Left lung (tissue), 4 donors: ENCODE measurements at regions not wholly inside any gene's neighbourhood (a gene's known extent, or its start where the extent isn't known, plus 50 kb on each side); places are given as distances from the start of the nearest gene placed in this dataset.

Experiments
- ATAC-seq: fragments of 200-7000 bp; cut with Tn5 transposase; one replicate; pipeline ENCODE4 v1.9.1; 2020; ENCODE audit warnings: moderate library complexity
- DNase-seq, 4 donors: peaks; one replicate each; pipeline ENCODE4 v3.0.0-alpha.2; 2013 to 2020
- H3K27ac ChIP-seq, 2 donors: fragments of 200-600 bp; sonication (generic) in 1 of 2; one replicate each; pipeline versions ENCODE4 v1.5.0 to v1.8.0; 2020 to 2021
- H3K27me3 ChIP-seq, 2 donors: fragments of 200-600 bp; sonication (generic) in 1 of 2; one replicate each; pipeline versions ENCODE4 v1.5.0 to v1.8.0; 2020 to 2021
- H3K36me3 ChIP-seq, 2 donors: fragments of 200-600 bp; sonication (generic) in 1 of 2; one replicate each; pipeline versions ENCODE4 v1.5.0 to v1.8.0; 2020 to 2021
- H3K4me1 ChIP-seq, 2 donors: fragments of 200-600 bp; one replicate each; pipeline ENCODE4 v1.8.0; 2021
- H3K4me3 ChIP-seq, 2 donors: fragments of 200-600 bp; sonication (generic) in 1 of 2; one replicate each; pipeline versions ENCODE4 v1.5.0 to v1.8.0; 2020 to 2021; ENCODE audit warnings: mild to moderate bottlenecking in 1 of 2
- H3K9me3 ChIP-seq, 2 donors: fragments of 200-600 bp; sonication (generic) in 1 of 2; one replicate each; pipeline versions ENCODE4 v1.5.0 to v1.8.0; 2020 to 2021
- intact Hi-C, 2 donors: fragments of 100-400 bp; cut with DNase I; formaldehyde crosslinking; loops; one replicate each; pipeline versions ENCODE4 v1.11.2 to v1.14.2; 2022
- TF ChIP-seq, protein P1 (sequence below), 2 donors: fragments of 200-600 bp; sonication (generic) in 1 of 2; IDR thresholded peaks; one replicate each; pipeline versions ENCODE4 v1.5.0 to v1.8.0; 2021; ENCODE audit warnings: antibody characterized with exemption in 2 of 2
- donor health status: DM: no; HTN: yes; CAD: no.
- donor health status: DM: no; HTN: no; CAD: no.

GRCh38 chr7:113483657-113484056 is 365.3 kb upstream of the SMIM30 start:
- no peaks in the 10 kb centered on the region for H3K27me3 ChIP-seq
- TF ChIP-seq, protein P1, sequence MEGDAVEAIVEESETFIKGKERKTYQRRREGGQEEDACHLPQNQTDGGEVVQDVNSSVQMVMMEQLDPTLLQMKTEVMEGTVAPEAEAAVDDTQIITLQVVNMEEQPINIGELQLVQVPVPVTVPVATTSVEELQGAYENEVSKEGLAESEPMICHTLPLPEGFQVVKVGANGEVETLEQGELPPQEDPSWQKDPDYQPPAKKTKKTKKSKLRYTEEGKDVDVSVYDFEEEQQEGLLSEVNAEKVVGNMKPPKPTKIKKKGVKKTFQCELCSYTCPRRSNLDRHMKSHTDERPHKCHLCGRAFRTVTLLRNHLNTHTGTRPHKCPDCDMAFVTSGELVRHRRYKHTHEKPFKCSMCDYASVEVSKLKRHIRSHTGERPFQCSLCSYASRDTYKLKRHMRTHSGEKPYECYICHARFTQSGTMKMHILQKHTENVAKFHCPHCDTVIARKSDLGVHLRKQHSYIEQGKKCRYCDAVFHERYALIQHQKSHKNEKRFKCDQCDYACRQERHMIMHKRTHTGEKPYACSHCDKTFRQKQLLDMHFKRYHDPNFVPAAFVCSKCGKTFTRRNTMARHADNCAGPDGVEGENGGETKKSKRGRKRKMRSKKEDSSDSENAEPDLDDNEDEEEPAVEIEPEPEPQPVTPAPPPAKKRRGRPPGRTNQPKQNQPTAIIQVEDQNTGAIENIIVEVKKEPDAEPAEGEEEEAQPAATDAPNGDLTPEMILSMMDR (IDR thresholded peaks at IDR 0.05): no peak
- ATAC-seq (no peak), DNase-seq (no peak)
- no peaks in the 10 kb centered on the region for H3K36me3 ChIP-seq
- intact Hi-C loops: no loop called here
- peaks cover 0 to 15% of the 10 kb centered on the region in 2 donors for H3K9me3 ChIP-seq
- H3K4me3 ChIP-seq: no peak overlapping the region
- H3K4me1 ChIP-seq: no peaks in the 10 kb centered on the region
- no peak overlapping the region for H3K27ac ChIP-seq

- TF ChIP-seq, protein P1 (IDR thresholded peaks at IDR 0.05): no peak
- H3K4me1 ChIP-seq: no peaks in the 10 kb centered on the region
- ATAC-seq (no peak), DNase-seq (no peak)
- intact Hi-C loops: no loop called here
- H3K4me3 ChIP-seq: no peak overlapping the region
- peaks cover 0 to 7% of the 10 kb centered on the region in 2 donors for H3K9me3 ChIP-seq
- H3K27me3 ChIP-seq: no peaks in the 10 kb centered on the region
- H3K27ac ChIP-seq: no peak overlapping the region
- H3K36me3 ChIP-seq: no peaks in the 10 kb centered on the region
These were observed 362.2 kb upstream of the SMIM30 start for GRCh38 chr7:113480537-113480936.

- no peak overlapping the region for H3K27ac ChIP-seq
- TF ChIP-seq, protein P1 (IDR thresholded peaks at IDR 0.05): no peak
- H3K27me3 ChIP-seq: no peaks in the 10 kb centered on the region
- ATAC-seq: no peak
- H3K9me3 ChIP-seq: peaks cover 0 to 3% of the 10 kb centered on the region in 2 donors
- intact Hi-C loops: no loop called here
- no peaks in the 10 kb centered on the region for H3K4me1 ChIP-seq
- no peak overlapping the region for H3K4me3 ChIP-seq
- no peak for DNase-seq
- no peaks in the 10 kb centered on the region for H3K36me3 ChIP-seq
These were observed 345.9 kb upstream of the SMIM30 start for GRCh38 chr7:113464096-113464855.

- Histone ChIP-seq H3K4me1 (no peaks in the 10 kb centered on the region), H3K27ac (no peak overlapping the region), H3K4me3 (no peak overlapping the region), H3K9me3 (no peaks in the 10 kb centered on the region), H3K36me3 (no peaks in the 10 kb centered on the region), H3K27me3 (no peaks in the 10 kb centered on the region)
- ATAC-seq (no peak), DNase-seq (no peak)
- intact Hi-C loops: no loop called here
- TF ChIP-seq, protein P1 (IDR thresholded peaks at IDR 0.05): no peak
These were observed 341.7 kb upstream of the SMIM30 start for GRCh38 chr7:113460067-113460466.

DNA sequence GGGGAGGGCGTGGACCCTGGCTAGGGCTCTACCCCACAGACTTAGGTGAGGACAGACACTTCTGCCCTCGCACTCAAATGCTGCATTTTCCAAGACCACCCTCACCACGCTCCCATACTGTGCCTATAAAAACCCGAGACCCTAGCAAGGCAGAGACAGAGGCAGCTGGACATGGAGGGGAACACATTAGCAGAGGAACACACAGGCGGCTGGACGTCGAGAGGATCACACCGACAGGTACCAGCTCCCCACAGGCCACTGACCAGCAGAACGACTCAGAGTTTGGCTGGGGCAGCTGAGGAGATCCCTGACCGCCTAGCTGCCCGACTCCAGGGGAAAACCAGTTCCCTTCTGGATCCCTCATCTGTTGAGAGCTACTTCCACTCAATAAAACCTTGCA is 338.2 kb upstream of the SMIM30 start:
- DNase-seq: no peak
- intact Hi-C loops: no loop called here
- ATAC-seq: no peak

More for the DNA sequence above, 338.2 kb upstream of the SMIM30 start:
- Histone ChIP-seq H3K27me3 (no peaks in the 10 kb centered on the region), H3K9me3 (no peaks in the 10 kb centered on the region), H3K4me1 (no peaks in the 10 kb centered on the region), H3K4me3 (no peak overlapping the region), H3K27ac (no peak overlapping the region), H3K36me3 (no peaks in the 10 kb centered on the region)
- TF ChIP-seq, protein P1 (IDR thresholded peaks at IDR 0.05): no peak
